H1 (cell line): ENCODE measurements at regions not wholly inside any gene's neighbourhood (a gene's known extent, or its start where the extent isn't known, plus 50 kb on each side); places are given as distances from the start of the nearest gene placed in this dataset.

Experiments
- CTCF ChIA-PET: fragments of 300-600 bp; sonication (Branson Sonifier 250); formaldehyde crosslinking; loops from one replicate; lab custom pipeline; 2021; ENCODE audit not compliant: partially characterized antibody; lab: Charles Lee
- POLR2A ChIA-PET: fragments of 300-600 bp; sonication (Branson Sonifier 250); formaldehyde crosslinking; loops from one replicate; lab custom pipeline; 2021; ENCODE audit warnings: inconsistent platforms; ENCODE audit not compliant: partially characterized antibody; lab: Charles Lee
- DNase-seq, 2 experiments: peaks; one replicate each; pipeline versions ENCODE4 v3.0.0 to v3.0.0-alpha.2; 2010 to 2022; ENCODE audit warnings: low spot score in 2 of 2, low read depth in 1 of 2, mixed read lengths in 1 of 2
- FAIRE-seq: peaks from 2 replicates; lab custom pipeline; 2011; peaks lifted over from hg19 to GRCh38; lab: Jason Lieb, UNC
- H2AFZ ChIP-seq: 2 replicates; pipeline ENCODE4 v1.8.1; 2012; ENCODE audit warnings: low read length, inconsistent platforms
- H2AK5ac ChIP-seq: 2 replicates; pipeline ENCODE4 v1.6.1; 2013; ENCODE audit warnings: low read depth, low read length
- H2BK120ac ChIP-seq: replicated peaks from 2 replicates; pipeline ENCODE3; 2013; ENCODE audit warnings: low read depth, low read length, inconsistent platforms
- H2BK12ac ChIP-seq: 2 replicates; pipeline ENCODE4 v1.6.1; 2013; ENCODE audit warnings: low read depth, low read length
- H2BK15ac ChIP-seq: 2 replicates; pipeline ENCODE4 v1.6.1; 2013; ENCODE audit warnings: low read length
- H2BK20ac ChIP-seq: 2 replicates; pipeline ENCODE4 v1.6.1; 2013; ENCODE audit warnings: low read length
- H2BK5ac ChIP-seq: 2 replicates; pipeline ENCODE4 v1.6.1; 2013; ENCODE audit warnings: low read depth, low read length
- H3K14ac ChIP-seq: 2 replicates; pipeline ENCODE4 v1.6.1; 2013; ENCODE audit warnings: inconsistent platforms; ENCODE audit not compliant: insufficient read length
- H3K18ac ChIP-seq: 2 replicates; pipeline ENCODE4 v1.6.1; 2013; ENCODE audit warnings: low read length; ENCODE audit errors: extremely low read depth
- H3K23ac ChIP-seq: 2 replicates; pipeline ENCODE4 v1.6.1; 2013; ENCODE audit warnings: inconsistent platforms; ENCODE audit not compliant: insufficient read length
- H3K23me2 ChIP-seq: 2 replicates; pipeline ENCODE4 v1.6.1; 2013; ENCODE audit warnings: low read depth, low read length
- H3K27ac ChIP-seq: 2 replicates; pipeline ENCODE4 v1.6.1; 2011; ENCODE audit warnings: low read depth, low read length, inconsistent platforms
- H3K27me3 ChIP-seq, 4 experiments: replicated peaks in 1 of 4; 1 replicate in 1 of 4; 2 replicates in 3 of 4; pipeline versions ENCODE4 v1.6.1 to v1.8.1; 2011 to 2013; ENCODE audit warnings: low read length in 3 of 4, mild to moderate bottlenecking in 3 of 4, inconsistent platforms in 2 of 4, mixed read lengths in 2 of 4, moderate library complexity in 1 of 4; ENCODE audit not compliant: control insufficient read depth in 3 of 4, insufficient read depth in 3 of 4; ENCODE audit errors: extremely low read depth in 1 of 4
- H3K36me3 ChIP-seq, 4 experiments: 2 replicates each; pipeline versions ENCODE4 v1.6.1 to v1.8.1; 2011 to 2013; ENCODE audit warnings: mild to moderate bottlenecking in 4 of 4, low read length in 3 of 4, moderate library complexity in 2 of 4, control low read depth in 1 of 4, inconsistent platforms in 1 of 4; ENCODE audit not compliant: insufficient read depth in 4 of 4, control insufficient read depth in 2 of 4
- H3K4ac ChIP-seq: replicated peaks from 2 replicates; pipeline ENCODE3; 2013; ENCODE audit warnings: low read length, low read depth, mixed read lengths, inconsistent platforms; ENCODE audit not compliant: insufficient read length
- H3K4me1 ChIP-seq, 4 experiments: replicated peaks in 1 of 4; 1 replicate in 1 of 4; 2 replicates in 3 of 4; pipeline versions ENCODE4 v1.6.1 to v1.8.1; 2011 to 2013; ENCODE audit warnings: low read length in 3 of 4, inconsistent platforms in 2 of 4, mixed read lengths in 1 of 4; ENCODE audit not compliant: insufficient read depth in 4 of 4, control insufficient read depth in 3 of 4
- H3K4me2 ChIP-seq, 2 experiments: 2 replicates each; pipeline versions ENCODE4 v1.6.1 to v1.8.1; 2011 to 2013; ENCODE audit warnings: low read depth in 2 of 2, low read length in 2 of 2, control low read depth in 1 of 2, inconsistent platforms in 1 of 2, mild to moderate bottlenecking in 1 of 2; ENCODE audit not compliant: insufficient read depth in 1 of 2
- H3K4me3 ChIP-seq, 4 experiments: fragments of 200-600, 300-600 bp in 1 of 4; sonication (generic), shearing (Covaris generic), sonication (Bioruptor Twin) in 1 of 4; 2 replicates each; pipeline versions ENCODE4 v1.5.1 to v1.8.1; 2011 to 2016; ENCODE audit warnings: low read length in 4 of 4, low read depth in 3 of 4, control low read depth in 2 of 4, inconsistent platforms in 2 of 4, mild to moderate bottlenecking in 2 of 4, mixed read lengths in 1 of 4, moderate library complexity in 1 of 4; ENCODE audit not compliant: insufficient read depth in 2 of 4; ENCODE audit errors: extremely low read depth in 1 of 4
- H3K56ac ChIP-seq: replicated peaks from 2 replicates; pipeline ENCODE3; 2013; ENCODE audit warnings: low read depth, mild to moderate bottlenecking, mixed read lengths, low read length, inconsistent platforms; ENCODE audit not compliant: insufficient read length
- H3K79me1 ChIP-seq: 2 replicates; pipeline ENCODE4 v1.6.1; 2013; ENCODE audit warnings: low read depth, low read length, control low read depth
- H3K79me2 ChIP-seq, 2 experiments: 2 replicates each; pipeline versions ENCODE4 v1.6.1 to v1.8.1; 2012 to 2013; ENCODE audit warnings: low read length in 2 of 2, mild to moderate bottlenecking in 2 of 2, inconsistent platforms in 1 of 2; ENCODE audit not compliant: insufficient read depth in 2 of 2, control insufficient read depth in 1 of 2
- H3K9ac ChIP-seq, 4 experiments: replicated peaks in 1 of 4; 1 replicate in 1 of 4; 2 replicates in 3 of 4; pipeline versions ENCODE4 v1.6.1 to v1.8.1; 2011 to 2013; ENCODE audit warnings: low read depth in 3 of 4, low read length in 3 of 4, control low read depth in 2 of 4, mild to moderate bottlenecking in 2 of 4, moderate library complexity in 2 of 4, inconsistent platforms in 1 of 4; ENCODE audit errors: extremely low read depth in 1 of 4
- H3K9me3 ChIP-seq, 2 experiments: 2 replicates each; pipeline versions ENCODE4 v1.6.1 to v1.8.1; 2012 to 2013; ENCODE audit warnings: mild to moderate bottlenecking in 2 of 2, moderate library complexity in 2 of 2, control low read depth in 1 of 2, inconsistent platforms in 1 of 2, low read depth in 1 of 2, low read length in 1 of 2, mixed read lengths in 1 of 2; ENCODE audit not compliant: insufficient read depth in 2 of 2
- H4K20me1 ChIP-seq, 2 experiments: replicated peaks in 1 of 2; 2 replicates each; pipeline versions ENCODE3 to v1.8.1; 2011 to 2013; ENCODE audit warnings: inconsistent platforms in 2 of 2, low read length in 2 of 2, mild to moderate bottlenecking in 1 of 2; ENCODE audit not compliant: insufficient read depth in 2 of 2, control insufficient read depth in 1 of 2
- H4K5ac ChIP-seq: 2 replicates; pipeline ENCODE4 v1.6.1; 2013; ENCODE audit warnings: low read length, low read depth, mixed read lengths, inconsistent platforms; ENCODE audit not compliant: insufficient read length
- H4K8ac ChIP-seq: 2 replicates; pipeline ENCODE4 v1.8.0; 2013; ENCODE audit warnings: mild to moderate bottlenecking, moderate library complexity, low read length, inconsistent platforms; ENCODE audit not compliant: insufficient read depth; ENCODE audit errors: extremely low read depth
- H4K91ac ChIP-seq: replicated peaks from 2 replicates; pipeline ENCODE3; 2013; ENCODE audit warnings: low read length, mixed read lengths, inconsistent platforms; ENCODE audit not compliant: insufficient read length
- EZH2 ChIP-seq: fragments of 200-600 bp; sonication (generic); IDR thresholded peaks from 2 replicates; pipeline ENCODE4 v1.7.1; 2012; ENCODE audit warnings: low read depth, mild to moderate bottlenecking, moderate library complexity, low read length, inconsistent platforms; ENCODE audit not compliant: severe bottlenecking
- GABPA ChIP-seq: IDR thresholded peaks from 2 replicates; pipeline ENCODE4 v1.6.1; 2011; ENCODE audit warnings: mild to moderate bottlenecking, low read length, moderate library complexity, borderline replicate concordance; ENCODE audit not compliant: insufficient read depth
- HDAC6 ChIP-seq: IDR thresholded peaks from one replicate; pipeline ENCODE4 v1.7.1; 2012; ENCODE audit warnings: low read depth, mild to moderate bottlenecking, inconsistent platforms, low read length, moderate library complexity
- NANOG ChIP-seq: IDR thresholded peaks from 2 replicates; pipeline ENCODE4 v1.6.1; 2011; ENCODE audit warnings: low read length, low read depth, mild to moderate bottlenecking, inconsistent platforms; ENCODE audit not compliant: insufficient read depth, poor library complexity, severe bottlenecking
- NRF1 ChIP-seq: IDR thresholded peaks from 2 replicates; pipeline ENCODE4 v1.6.1; 2011; ENCODE audit warnings: mild to moderate bottlenecking, low read depth, low read length, improper control_type of control experiment
- PHF8 ChIP-seq: fragments of 200-600 bp; sonication (generic); conservative IDR thresholded peaks from 2 replicates; pipeline ENCODE4 v1.7.1; 2012; ENCODE audit warnings: low read depth, mild to moderate bottlenecking, inconsistent platforms, low read length, moderate library complexity
- RAD21 ChIP-seq, 2 experiments: IDR thresholded peaks in 1 of 2; conservative IDR thresholded peaks in 1 of 2; 2 replicates each; pipeline ENCODE4 v1.6.1; 2011; ENCODE audit warnings: low read depth in 2 of 2, low read length in 2 of 2, improper control_type of control experiment in 1 of 2, inconsistent platforms in 1 of 2, mild to moderate bottlenecking in 1 of 2, moderate library complexity in 1 of 2
- RBBP5 ChIP-seq: IDR thresholded peaks from 2 replicates; pipeline ENCODE4 v1.7.1; 2012; ENCODE audit warnings: low read depth, mild to moderate bottlenecking, inconsistent platforms, low read length, moderate library complexity, borderline replicate concordance
- SAP30 ChIP-seq: fragments of 300-600 bp; sonication (generic); IDR thresholded peaks from 2 replicates; pipeline ENCODE4 v1.7.1; 2012; ENCODE audit warnings: low read length, moderate library complexity, mild to moderate bottlenecking, inconsistent platforms; ENCODE audit not compliant: insufficient read depth, insufficient replicate concordance
- SIX5 ChIP-seq: IDR thresholded peaks from 2 replicates; pipeline ENCODE4 v1.6.1; 2011; ENCODE audit warnings: mild to moderate bottlenecking, low read depth, low read length
- SP1 ChIP-seq: IDR thresholded peaks from 2 replicates; pipeline ENCODE4 v1.6.1; 2011; ENCODE audit warnings: low read depth, low read length
- ZNF274 ChIP-seq: IDR thresholded peaks from 2 replicates; pipeline ENCODE4 v1.7.0; 2012; ENCODE audit warnings: low read length, borderline replicate concordance; ENCODE audit errors: extremely low read depth
- WGBS, 2 experiments: shearing (Covaris generic) in 1 of 2; methylation state at CpG; one replicate each; pipeline versions ENCODE4 v1.1.6 to v1.1.7; 2013 to 2015; ENCODE audit warnings: low lambda C conversion rate in 2 of 2, mixed read lengths in 2 of 2, inconsistent platforms in 1 of 2, low coverage in 1 of 2, missing lambda C conversion rate in 1 of 2; ENCODE audit not compliant: insufficient replicate concordance in 2 of 2, insufficient coverage in 1 of 2, insufficient read length in 1 of 2; ENCODE audit errors: extremely low coverage in 1 of 2, missing lambda C conversion rate in 1 of 2; 5-methylcytosine and 5-hydroxymethylcytosine counted together

GRCh38 chrX:14427614-14428013 lies 101.7 kb upstream of the GLRA2 start:
- Histone ChIP-seq H4K20me1 (no peaks in the 10 kb centered on the region), H2BK15ac (no peak overlapping the region), H3K9me3 (no peaks in the 10 kb centered on the region), H2BK5ac (no peak overlapping the region), H2BK120ac (no peak overlapping the region), H3K56ac (no peak overlapping the region), H3K27ac (no peak overlapping the region), H2BK20ac (no peak overlapping the region), H3K9ac (no peak overlapping the region), H3K4me1 (no peaks in the 10 kb centered on the region), H2AFZ (no peak overlapping the region), H3K23ac (no peak overlapping the region), H3K4me2 (no peak overlapping the region), H3K4me3 (no peak overlapping the region), H3K27me3 (no peaks in the 10 kb centered on the region), H2BK12ac (no peak overlapping the region), H3K79me1 (no peaks in the 10 kb centered on the region), H4K91ac (no peak overlapping the region), H3K36me3 (no peaks in the 10 kb centered on the region), H3K23me2 (no peaks in the 10 kb centered on the region), H3K14ac (no peak overlapping the region), H3K4ac (no peak overlapping the region), H2AK5ac (no peak overlapping the region), H4K5ac (no peak overlapping the region), H3K79me2 (no peaks in the 10 kb centered on the region), H3K18ac (no peak overlapping the region), H4K8ac (no peak overlapping the region)
- TF ChIP-seq RAD21 (IDR thresholded peaks at IDR 0.05 in 1 of 2, conservative IDR thresholded peaks at IDR 0.05 in 1 of 2; ENCODE audit: low read depth in 2 of 2, low read length in 2 of 2) (no peak), RBBP5 (no peak), NRF1 (no peak), ZNF274 (no peak), EZH2 (no peak), SAP30 (no peak), SP1 (no peak), SIX5 (no peak), HDAC6 (no peak), PHF8 (no peak), NANOG (no peak), GABPA (no peak)
- POLR2A ChIA-PET: no interaction called here
- DNase-seq (no peak), FAIRE-seq (no peak)
- CTCF ChIA-PET: no interaction called here
- 78% methylated on average over 1 of the region's 1 CpG; no CpG with 5 or more reads in 1 of the 2 experiments for WGBS, 2 experiments
